GM21526 (cell line): ENCODE measurements at regions not wholly inside any gene's neighbourhood (a gene's known extent, or its start where the extent isn't known, plus 50 kb on each side); places are given as distances from the start of the nearest gene placed in this dataset.
A peak's percentile ranks its signal among the peaks of the same experiment; 100 is the strongest.

Experiments used
- ATAC-seq: cut with Tn5 transposase; IDR thresholded peaks from one replicate; pipeline ENCODE4 v1.9.1; 2021; ENCODE audit warnings: moderate library complexity; ENCODE audit not compliant: unreplicated experiment, low FRiP score

DNA sequence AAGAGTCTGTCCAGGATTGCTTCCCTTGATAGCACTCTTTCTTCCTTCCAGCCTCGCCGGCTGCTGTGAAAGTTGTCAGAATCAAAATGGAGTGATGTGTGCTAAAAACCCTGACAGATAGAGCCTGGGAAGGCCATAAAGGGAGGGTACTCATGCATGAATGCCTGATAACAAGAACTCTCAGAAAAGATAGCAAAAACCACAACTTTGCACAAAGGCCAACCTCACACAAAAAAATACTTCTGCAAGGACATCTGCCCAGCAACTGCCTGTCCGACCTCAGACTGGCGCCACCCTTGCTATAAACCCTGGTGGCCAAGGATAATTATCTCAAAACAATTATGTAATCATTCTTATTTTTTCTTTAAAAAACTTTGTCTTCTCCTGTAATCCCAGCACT, 133.2 kb upstream of the SVIL start:
- no peak for ATAC-seq

- ATAC-seq, result no peak
Measured at GRCh38 chr10:29766753-29767152, 132.0 kb upstream of the SVIL start.

- no peak for ATAC-seq
Measured at GRCh38 chr10:29765330-29765729, 130.6 kb upstream of the SVIL start.

DNA sequence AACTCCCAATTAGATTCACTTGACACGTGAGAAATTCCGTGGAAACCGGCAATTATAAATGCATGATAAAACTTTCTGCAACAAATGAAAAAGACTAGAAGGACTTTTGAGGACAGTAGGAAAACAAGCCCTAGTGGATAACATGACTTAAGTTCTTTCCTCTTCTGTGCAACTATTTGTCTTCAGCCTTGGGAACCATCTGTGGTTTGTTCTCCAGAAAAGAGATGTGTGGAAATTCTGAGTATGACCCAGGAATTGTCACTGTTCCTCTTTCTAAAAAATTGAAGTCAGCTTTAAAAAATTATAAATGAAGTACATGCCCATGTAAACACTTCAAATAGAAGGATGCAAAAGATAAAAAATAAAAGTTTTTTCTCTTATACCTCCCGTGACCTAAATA, 128.6 kb upstream of the SVIL start:
- ATAC-seq, result no peak

DNA sequence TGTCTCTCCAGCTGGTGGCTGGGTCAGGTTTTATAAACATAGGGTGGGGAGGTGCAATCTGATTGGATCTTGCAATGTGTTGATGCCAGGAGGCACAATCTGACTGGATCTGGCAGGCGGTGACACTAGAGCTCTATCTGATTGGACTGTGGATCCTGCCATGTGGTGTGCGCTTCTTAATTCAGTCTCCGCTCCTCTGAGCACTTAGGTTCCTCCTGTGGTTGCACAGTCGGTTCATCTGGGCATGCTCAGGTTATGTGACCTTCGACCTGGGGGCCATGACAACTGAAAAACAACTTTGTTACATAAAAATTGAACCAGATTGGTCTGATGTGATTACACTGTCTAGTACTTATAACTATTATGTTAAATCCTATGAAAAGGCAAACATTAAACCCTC, 127.1 kb upstream of the SVIL start:
- ATAC-seq, result no peak

- no peak for ATAC-seq
Measured at GRCh38 chr10:29760138-29760900, 125.5 kb upstream of the SVIL start.

DNA sequence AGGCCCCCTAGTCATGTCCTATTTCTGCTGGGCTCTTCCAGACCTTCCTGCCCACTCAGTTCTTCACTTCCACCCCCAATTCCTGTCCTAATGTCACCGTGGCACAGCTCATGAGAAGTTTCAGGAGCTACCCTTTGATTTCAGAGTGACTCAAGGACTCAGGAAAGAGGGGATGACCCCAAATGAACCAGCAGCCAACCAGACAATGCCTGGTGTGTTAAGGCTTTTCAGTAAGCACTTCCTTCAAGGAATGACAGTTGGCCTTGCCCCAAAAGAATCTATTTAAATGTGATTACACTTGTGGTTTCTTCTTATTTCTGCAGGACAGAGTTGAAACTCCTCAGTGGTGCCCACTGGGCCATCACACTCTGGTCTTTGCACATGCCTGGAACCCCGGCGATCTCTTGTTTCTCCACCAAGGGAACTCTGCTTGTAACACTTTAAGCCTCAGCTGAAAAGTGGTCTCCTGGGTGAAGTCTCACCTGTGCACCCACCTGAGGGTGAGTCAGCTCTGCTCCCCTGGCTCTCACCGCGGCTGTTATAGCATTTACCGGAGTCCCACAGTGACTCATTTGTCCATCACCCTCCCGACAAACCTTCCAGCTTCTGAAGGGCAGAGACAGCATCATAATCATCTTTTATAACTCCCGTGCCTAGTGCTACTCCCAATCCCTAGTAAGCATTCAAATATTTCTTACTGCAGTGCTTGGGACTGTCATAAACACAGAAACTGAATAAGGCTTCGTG, 123.0 kb upstream of the SVIL start:
- ATAC-seq, result no peak

- no peak for ATAC-seq
Measured at GRCh38 chr10:29756451-29756850, 121.7 kb upstream of the SVIL start.

GRCh38 chr10:29753283-29753682, 118.5 kb upstream of the SVIL start:
- ATAC-seq, result no peak

GRCh38 chr10:29751684-29752083, 116.9 kb upstream of the SVIL start:
- ATAC-seq, result no peak

DNA sequence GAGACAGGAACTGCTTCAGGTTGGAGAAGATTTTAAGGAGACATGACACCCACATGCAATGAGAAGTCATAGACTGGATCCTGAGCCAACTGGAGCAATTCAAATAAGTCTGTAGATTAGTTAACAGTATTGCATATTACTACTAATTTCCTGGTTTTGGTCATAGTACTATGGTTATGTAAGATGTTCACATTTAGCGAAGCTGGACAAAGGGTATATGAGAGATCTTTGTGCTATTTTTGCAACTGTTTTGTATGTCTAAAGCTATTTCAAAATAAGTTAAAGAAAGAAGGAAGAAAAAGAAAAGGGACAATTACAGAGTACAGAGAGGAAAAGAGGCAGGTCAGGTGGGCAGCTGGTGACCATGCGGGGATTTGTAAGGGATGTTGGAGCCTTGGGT, 116.5 kb upstream of the SVIL start:
- ATAC-seq, result no peak

DNA sequence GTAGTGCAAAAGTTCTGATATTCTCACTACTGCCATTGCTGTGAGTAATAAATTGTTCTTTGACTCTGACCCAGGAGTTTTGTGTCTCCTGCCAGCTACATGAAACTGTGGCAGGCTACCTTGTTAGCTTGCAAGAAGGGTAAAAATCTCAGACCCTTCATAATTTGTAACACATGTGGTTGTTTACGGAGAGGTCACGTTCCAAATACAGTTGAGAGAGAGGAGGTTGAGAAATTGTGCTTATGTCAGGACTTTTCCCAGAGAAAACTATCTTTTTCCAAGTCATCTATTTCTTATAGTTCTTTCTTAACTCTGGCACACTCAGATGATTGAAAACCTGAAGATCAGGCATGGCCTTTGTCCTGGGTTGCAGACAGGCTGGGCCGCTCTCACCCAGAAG, 114.4 kb upstream of the SVIL start:
- no peak for ATAC-seq

GRCh38 chr10:29748109-29748650, 113.4 kb upstream of the SVIL start:
- ATAC-seq, result no peak

DNA sequence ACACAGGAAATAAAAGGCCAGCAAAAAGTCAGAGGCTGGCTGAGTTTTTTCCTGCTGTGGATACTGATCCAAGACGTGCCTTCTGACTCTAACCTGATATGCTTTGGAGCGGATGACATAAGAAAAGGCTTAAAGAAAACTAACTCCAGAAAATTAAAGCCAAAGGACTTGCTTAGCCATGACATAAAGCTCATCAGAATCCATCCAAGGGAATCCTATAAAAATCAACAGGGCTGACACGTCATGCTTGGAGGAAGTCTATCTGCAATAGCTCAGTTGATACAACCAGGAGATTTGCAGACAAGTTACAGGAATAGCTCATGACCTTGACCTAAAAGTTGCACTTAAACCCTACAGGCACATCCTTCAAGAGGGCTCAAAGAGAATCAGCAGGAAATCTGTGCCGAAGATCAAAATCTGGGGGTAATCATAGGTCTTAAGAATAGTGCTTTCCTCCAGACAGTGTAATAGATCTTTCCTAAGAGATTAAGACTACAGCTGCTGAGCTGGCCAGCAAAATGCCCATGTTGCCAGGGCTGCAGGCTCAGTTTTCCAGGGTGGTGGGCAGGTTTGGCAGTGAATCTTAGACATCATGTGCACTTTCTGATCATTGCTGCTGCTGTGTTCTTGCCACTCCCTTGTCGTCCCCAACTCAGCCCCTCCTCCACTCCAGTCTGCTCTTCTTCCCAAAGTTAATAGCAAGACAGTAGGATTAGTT, 111.5 kb upstream of the SVIL start:
- no peak for ATAC-seq

DNA sequence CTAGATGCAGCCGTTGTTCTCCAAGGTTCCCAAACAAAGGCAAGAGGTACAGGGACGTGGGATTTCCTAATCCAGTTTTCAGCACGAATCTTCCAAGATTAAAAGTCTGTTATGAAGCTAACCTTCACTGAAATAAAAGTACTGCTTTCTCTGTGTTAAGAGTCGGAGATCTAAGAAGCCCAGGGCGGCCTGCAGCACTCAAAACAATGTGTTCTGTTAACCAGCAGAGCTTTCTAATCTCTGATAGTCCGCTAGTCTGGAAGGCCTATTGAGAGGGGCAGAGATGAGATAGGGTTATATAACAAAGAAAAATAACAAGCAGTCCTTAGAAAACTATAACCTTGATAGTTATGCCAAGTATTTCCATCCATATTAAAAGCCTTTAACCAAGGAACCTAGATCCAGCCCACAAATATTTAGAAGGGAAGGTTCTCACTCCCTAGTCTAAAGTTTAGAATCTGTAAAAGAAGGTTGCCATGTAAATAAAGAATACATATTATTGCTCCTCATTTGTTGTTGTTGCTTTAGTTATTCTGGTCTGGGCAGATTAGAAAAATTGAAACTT, 106.3 kb upstream of the SVIL start:
- no peak for ATAC-seq

- no peak for ATAC-seq
Measured at GRCh38 chr10:29738341-29738740, 103.6 kb upstream of the SVIL start.

DNA sequence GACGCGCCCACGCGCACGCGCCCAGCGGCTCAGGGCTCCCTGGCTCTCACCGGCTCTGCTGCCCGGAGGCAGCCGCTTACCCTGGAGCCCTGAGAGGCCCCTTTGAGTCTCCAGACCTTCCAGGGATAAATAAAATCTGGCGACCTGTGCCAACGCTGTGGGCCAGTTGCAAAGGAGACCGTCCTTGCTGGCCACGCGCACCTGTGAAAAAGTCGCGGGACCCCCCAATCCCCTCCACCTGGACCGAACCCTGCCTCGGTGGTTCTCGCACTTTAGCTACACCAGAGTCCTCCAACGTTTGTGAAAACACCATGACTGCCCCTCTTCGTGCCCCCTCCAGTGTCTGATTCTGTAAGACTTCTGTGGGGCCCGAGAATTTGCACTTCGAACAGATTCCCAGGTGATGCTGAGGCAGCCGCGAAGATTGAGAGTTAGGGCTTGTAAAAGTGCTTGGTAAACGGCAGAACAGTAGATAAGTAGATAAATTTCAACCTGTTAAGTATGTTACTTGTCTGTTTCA, 102.4 kb upstream of the SVIL start:
- ATAC-seq, result no peak

GRCh38 chr10:29736366-29737073, 101.7 kb upstream of the SVIL start:
- ATAC-seq, result no peak

GRCh38 chr10:29735628-29736365, 101.0 kb upstream of the SVIL start:
- peak; percentile 82 for ATAC-seq
